GM12891 (cell line): ENCODE measurements at regions not wholly inside any gene's neighbourhood (a gene's known extent, or its start where the extent isn't known, plus 50 kb on each side); places are given as distances from the start of the nearest gene placed in this dataset.

Source experiments
- PAX5 ChIP-seq: IDR thresholded peaks from 2 replicates; pipeline ENCODE4 v1.6.1; 2011; ENCODE audit warnings: low read length, moderate library complexity, mild to moderate bottlenecking; ENCODE audit not compliant: insufficient read depth, severe bottlenecking
- POLR2A ChIP-seq: IDR thresholded peaks from 2 replicates; pipeline ENCODE4 v1.6.1; 2011; ENCODE audit warnings: low read depth, low read length, control low read depth
- POLR2AphosphoS5 ChIP-seq: IDR thresholded peaks from 2 replicates; pipeline ENCODE4 v1.6.1; 2011; ENCODE audit warnings: low read depth, low read length, control low read depth
- POU2F2 ChIP-seq: IDR thresholded peaks from 2 replicates; pipeline ENCODE4 v1.6.1; 2011; ENCODE audit warnings: low read depth, mild to moderate bottlenecking, control low read depth, low read length, moderate library complexity
- SPI1 ChIP-seq: IDR thresholded peaks from 2 replicates; pipeline ENCODE4 v1.6.1; 2011; ENCODE audit warnings: low read depth, low read length, control low read depth
- TAF1 ChIP-seq: IDR thresholded peaks from 2 replicates; pipeline ENCODE4 v1.6.1; 2011; ENCODE audit warnings: low read depth, low read length, control low read depth

DNA sequence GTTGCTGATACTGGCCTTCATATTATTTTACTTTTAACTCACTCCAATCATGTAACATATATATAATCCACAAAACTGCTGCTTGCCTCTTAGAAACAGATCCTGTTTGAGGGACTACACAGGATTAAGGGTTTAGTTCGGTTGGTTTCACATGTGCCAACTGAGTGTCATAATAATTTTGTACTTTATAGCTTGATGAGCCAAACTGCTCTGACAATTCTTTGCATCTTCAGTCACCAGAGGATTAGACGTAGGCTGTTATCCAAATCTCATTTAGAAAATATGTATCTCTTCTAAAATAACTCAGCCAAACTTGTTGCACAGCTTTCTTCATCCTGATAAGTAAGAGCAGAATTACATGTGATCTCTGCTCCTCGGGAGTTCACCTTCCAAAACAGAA lies 643.6 kb upstream of the PTCHD4 start:
- TF ChIP-seq POLR2A (no peak), POLR2AphosphoS5 (no peak), TAF1 (no peak), SPI1 (no peak), PAX5 (no peak), POU2F2 (no peak)
